Activated CD8-positive, alpha-beta memory T cell treated with anti-CD3 and anti-CD28 coated beads for 48 hours (primary cell): ENCODE measurements at regions not wholly inside any gene's neighbourhood (a gene's known extent, or its start where the extent isn't known, plus 50 kb on each side); places are given as distances from the start of the nearest gene placed in this dataset.
"Not testable (repeated sequence)": the region's sequence is repeated elsewhere in the genome, so short reads cannot be mapped to it uniquely, and the experiment has no call there.

Source experiments
- DNase-seq, 3 experiments: peaks; one replicate each; pipeline ENCODE4 v3.0.0-alpha.2; 2020; ENCODE audit warnings: low read depth in 2 of 3, low spot score in 2 of 3

- no peak for DNase-seq
Measured at GRCh38 chr7:130789436-130789835, 55.4 kb upstream of the KLF14 start.

GRCh38 chr7:130791746-130792145, 57.7 kb upstream of the KLF14 start:
- no peak for DNase-seq

GRCh38 chr7:130793855-130794618, 60.0 kb upstream of the KLF14 start:
- DNase-seq = no peak

- DNase-seq = no peak
Measured at GRCh38 chr7:130794619-130794922, 60.6 kb upstream of the KLF14 start.

- not testable (repeated sequence) for DNase-seq
Measured at GRCh38 chr7:130796425-130796824, 62.4 kb upstream of the KLF14 start.

GRCh38 chr7:130803127-130803526, 69.1 kb upstream of the KLF14 start:
- no peak for DNase-seq

- no peak for DNase-seq
Measured at GRCh38 chr7:130804220-130804619, 70.2 kb upstream of the KLF14 start.

GRCh38 chr7:130812819-130813218, 78.8 kb upstream of the KLF14 start:
- DNase-seq = not testable (repeated sequence)

- no peak for DNase-seq
Measured at GRCh38 chr7:130814778-130815335, 80.8 kb upstream of the KLF14 start.

- no peak for DNase-seq
Measured at GRCh38 chr7:130818056-130818455, 84.0 kb upstream of the KLF14 start.

- no peak for DNase-seq
Measured at GRCh38 chr7:130821864-130822263, 87.9 kb upstream of the KLF14 start.

GRCh38 chr7:130822642-130823041, 88.6 kb upstream of the KLF14 start:
- no peak for DNase-seq

GRCh38 chr7:130823060-130823459, 89.1 kb upstream of the KLF14 start:
- no peak for DNase-seq

- DNase-seq = no peak
Measured at GRCh38 chr7:130825819-130826218, 91.8 kb upstream of the KLF14 start.

GRCh38 chr7:130829415-130829814, 95.4 kb upstream of the KLF14 start:
- DNase-seq = no peak

- DNase-seq = no peak
Measured at GRCh38 chr7:130831322-130831721, 97.3 kb upstream of the KLF14 start.

- no peak for DNase-seq
Measured at GRCh38 chr7:130831817-130832481, 97.9 kb upstream of the KLF14 start.

GRCh38 chr7:130838738-130839137, 104.7 kb upstream of the KLF14 start:
- no peak for DNase-seq

GRCh38 chr7:130840599-130840998, 106.6 kb upstream of the KLF14 start:
- no peak for DNase-seq

- DNase-seq = no peak
Measured at GRCh38 chr7:130841416-130841815, 107.4 kb upstream of the KLF14 start.

- DNase-seq = no peak
Measured at GRCh38 chr7:130843703-130844102, 109.7 kb upstream of the KLF14 start.

GRCh38 chr7:130844811-130845580, 111.0 kb upstream of the KLF14 start:
- no peak for DNase-seq
